ENCODE measurements at regions not wholly inside any gene's neighbourhood (a gene's known extent, or its start where the extent isn't known, plus 50 kb on each side); places are given as distances from the start of the nearest gene placed in this dataset.

GRCh38 chr5:152824316-152824715 lies 419.2 kb upstream of the NMUR2 start:
- no peak for TF ChIP-seq POLR2A (IDR thresholded peaks at IDR 0.05; ENCODE audit: low read length)
- no peak for TF ChIP-seq MAX (IDR thresholded peaks at IDR 0.05)
- TF ChIP-seq CTCF (IDR thresholded peaks at IDR 0.05), result no peak
- no peak for TF ChIP-seq SMC3 (IDR thresholded peaks at IDR 0.05)
- no peak for TF ChIP-seq MAFK (IDR thresholded peaks at IDR 0.05; ENCODE audit: partially characterized antibody)
- no peak for TF ChIP-seq RFX5 (IDR thresholded peaks at IDR 0.05)
- no peak for TF ChIP-seq FOSL2 (IDR thresholded peaks at IDR 0.05)
- no peak for TF ChIP-seq FOSL2 (CRISPR knock-in tag; IDR thresholded peaks at IDR 0.05)
- no peak for TF ChIP-seq RAD21 (conservative IDR thresholded peaks at IDR 0.05 in 1 of 2, IDR thresholded peaks at IDR 0.05 in 1 of 2)
- TF ChIP-seq CHD4 (IDR thresholded peaks at IDR 0.05; ENCODE audit: borderline replicate concordance), result no peak
